SK-N-MC (cell line): ENCODE measurements at regions not wholly inside any gene's neighbourhood (a gene's known extent, or its start where the extent isn't known, plus 50 kb on each side); places are given as distances from the start of the nearest gene placed in this dataset.

Source experiments
- EZH2 ChIP-seq: fragments of 200-600 bp; sonication (generic); IDR thresholded peaks from one replicate; pipeline ENCODE4 v1.6.1; 2017; ENCODE audit warnings: antibody characterized with exemption
- POLR2AphosphoS5 ChIP-seq: IDR thresholded peaks from 2 replicates; pipeline ENCODE4 v1.6.1; 2012; ENCODE audit warnings: mild to moderate bottlenecking, low read depth, low read length, borderline replicate concordance

DNA sequence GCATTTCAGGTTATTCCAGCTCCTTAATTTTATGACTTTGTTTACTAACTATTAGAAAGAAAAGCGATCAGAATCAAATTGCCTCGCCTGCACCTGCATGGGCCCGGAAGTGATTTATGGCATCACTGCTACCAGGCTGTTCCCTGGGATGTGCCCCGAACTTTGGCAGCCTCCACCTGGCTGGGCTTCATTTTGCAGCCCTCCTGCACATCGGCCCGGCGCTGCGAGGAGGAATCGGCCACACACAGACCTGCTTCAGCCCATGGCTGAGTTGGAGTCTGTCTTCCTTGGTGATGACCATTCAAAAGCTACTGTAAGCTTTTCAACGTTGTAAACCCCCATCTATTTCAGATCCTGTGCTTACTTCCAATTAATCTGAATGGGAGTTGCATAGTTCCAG lies 638.0 kb downstream of the RNF144A start:
- no peak for TF ChIP-seq POLR2AphosphoS5
- TF ChIP-seq EZH2, result no peak
